ENCODE measurements at regions not wholly inside any gene's neighbourhood (a gene's known extent, or its start where the extent isn't known, plus 50 kb on each side); places are given as distances from the start of the nearest gene placed in this dataset.

DNA sequence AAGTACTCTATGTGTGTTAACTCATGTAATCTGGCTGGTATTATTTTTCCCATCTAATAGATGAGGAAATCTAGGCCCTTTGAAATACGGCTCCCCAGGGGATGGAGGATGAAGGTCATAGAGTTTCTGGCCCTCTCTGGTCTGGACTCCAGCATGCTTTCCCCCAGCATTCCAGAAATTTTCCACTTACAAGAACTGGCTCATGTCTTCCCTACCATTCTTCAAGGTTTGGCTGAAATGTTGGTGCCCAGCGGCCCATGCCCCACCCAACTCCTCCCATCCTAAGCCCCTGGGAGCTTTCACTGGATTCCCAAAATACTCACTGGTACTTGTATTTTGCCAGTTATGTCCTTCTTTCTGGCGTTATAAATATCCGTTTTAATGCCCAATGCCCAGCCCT, 237.5 kb upstream of the NLRP1 start:
- no peak for DNase-seq

DNA sequence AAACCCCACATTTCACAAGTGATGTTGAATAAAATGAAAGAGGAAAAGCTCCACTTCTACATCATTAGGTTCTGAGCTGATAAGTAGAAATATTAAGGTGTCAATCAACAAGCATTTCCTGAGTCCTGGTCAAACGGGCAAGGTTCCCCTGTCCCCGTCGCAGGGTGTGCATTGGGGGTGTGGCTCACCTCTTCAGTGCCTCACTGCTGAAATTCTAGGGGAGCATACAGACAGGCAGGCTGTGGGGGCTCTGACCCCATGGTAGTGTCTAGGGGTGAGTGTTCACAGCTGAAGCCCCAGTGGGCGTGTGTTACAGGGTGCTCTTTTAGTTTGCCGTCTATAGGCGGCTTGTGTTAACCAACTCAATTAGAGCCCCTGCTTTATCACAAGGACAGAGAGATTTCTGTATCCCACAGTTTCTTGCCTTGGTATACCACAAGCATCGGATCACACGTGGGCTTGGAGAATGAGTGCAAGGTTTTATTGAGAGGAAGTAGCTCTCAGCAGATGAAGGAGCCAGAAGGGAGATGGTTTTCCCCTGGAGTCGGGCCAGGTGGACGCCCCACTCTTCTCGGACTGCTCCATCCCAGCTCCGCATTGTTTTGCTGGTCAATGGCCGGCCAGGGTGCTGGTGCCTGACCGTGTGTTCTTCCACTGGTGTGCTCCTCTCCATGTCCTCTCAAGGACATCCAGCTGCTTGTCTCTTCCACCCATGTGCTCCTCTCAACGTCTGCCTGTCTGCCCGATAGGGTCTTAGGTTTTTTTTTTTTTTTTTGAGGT, 238.2 kb upstream of the NLRP1 start:
- DNase-seq, result no peak

DNA sequence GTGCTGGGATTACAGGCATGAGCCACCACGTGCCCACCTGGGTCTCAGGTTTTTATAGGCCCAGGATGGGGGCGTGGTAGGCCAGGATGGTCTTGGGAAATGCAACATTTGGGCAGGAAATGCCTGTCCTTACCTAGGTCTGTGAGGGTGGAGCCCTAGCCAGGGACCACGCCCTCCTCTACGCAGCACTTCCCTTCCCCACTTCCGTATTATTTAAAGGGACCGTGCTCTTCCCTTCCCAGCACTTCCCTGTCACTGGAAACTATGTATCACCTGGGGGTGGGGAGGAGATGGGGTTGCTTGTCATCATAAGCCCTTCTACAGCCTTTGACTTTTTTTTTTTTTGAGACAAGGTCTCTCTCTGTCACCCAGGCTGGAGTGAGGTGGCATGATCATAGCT, 238.9 kb upstream of the NLRP1 start:
- no peak for DNase-seq

DNA sequence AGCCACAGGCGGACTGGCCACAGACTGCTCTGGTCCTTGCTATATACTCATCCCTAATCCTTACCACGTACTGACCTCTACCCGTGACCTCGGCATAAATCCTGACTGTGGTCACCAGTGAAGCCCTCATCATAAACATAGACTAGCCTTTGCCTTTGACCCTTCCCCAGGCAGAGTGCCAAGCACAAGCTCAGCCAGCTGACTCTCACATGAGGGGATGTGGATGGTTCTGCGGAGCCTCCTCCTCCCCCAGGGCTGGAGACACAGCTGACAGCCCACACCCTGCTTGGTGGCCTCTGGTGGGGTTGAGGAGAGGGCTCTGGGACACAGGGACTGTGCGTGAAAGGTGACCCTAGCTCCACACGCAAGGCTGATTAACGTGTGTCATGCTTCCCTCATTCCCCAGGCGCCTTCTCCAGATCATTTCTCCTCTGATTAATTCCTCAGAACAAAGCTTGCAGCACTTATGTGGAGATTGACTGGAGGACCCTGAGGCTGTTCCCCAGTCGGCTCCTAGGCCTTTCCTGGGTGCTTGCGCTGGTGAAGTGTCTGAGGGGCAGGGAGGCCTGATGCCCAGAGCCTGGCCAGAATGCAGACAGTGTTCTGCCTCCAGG, 241.5 kb upstream of the NLRP1 start:
- no peak for DNase-seq

DNA sequence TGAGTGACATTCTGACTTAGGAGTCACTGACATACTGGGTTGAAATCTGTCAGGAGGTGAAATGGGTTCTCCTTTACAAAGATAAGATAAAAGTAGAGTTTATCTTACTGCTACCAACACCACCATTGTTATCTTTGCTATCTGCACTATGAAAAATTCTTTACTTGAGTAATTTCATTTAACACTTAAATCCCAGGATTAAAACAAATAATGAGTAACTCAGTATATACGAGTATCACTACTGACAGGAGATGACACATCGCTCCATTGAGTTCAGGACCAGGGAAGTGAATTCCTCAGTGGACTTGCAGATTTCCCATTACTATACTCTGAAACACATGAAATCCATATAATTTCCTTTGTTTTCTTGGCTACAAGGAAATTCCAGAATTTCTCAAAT, 242.1 kb upstream of the NLRP1 start:
- no peak for DNase-seq

DNA sequence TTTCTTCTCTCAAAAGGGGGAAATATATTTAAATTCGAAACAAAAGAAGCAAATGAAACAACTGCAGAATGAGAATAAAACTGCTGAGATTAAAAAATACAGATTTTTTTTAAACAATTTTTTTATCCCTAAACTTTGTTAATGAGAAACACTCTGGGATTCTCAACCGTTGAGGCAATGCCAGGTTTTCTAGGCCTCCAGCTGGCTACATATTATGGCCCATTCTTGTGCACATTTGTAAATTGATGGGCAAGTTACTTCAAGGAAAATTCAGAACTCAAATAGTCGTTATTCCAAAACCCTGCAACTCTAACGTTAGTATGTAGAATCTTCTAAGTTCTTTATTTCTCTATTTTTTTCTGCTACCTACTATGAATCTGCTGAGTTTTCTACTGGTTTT, 239.3 kb upstream of the WSCD1 start:
- DNase-seq, result no peak

DNA sequence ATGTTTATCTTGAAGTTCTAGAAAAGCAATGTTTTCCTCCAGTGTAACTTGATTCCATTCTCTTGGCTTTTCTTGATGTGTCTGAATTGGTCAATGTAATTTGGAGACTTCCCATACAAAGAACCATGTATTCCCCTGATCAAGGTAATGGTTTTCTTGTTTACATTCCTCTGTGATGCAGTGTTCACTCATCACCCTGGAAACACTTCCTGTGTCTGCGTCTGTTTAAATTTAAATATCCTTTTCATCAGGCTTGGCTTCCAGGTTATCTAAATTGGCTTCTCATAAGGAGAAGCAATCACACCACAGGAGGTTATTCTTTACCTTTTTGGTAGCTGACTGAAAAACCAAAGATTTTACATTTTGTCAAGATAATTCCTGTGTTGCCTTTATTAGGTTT, 237.3 kb upstream of the WSCD1 start:
- no peak for DNase-seq

DNA sequence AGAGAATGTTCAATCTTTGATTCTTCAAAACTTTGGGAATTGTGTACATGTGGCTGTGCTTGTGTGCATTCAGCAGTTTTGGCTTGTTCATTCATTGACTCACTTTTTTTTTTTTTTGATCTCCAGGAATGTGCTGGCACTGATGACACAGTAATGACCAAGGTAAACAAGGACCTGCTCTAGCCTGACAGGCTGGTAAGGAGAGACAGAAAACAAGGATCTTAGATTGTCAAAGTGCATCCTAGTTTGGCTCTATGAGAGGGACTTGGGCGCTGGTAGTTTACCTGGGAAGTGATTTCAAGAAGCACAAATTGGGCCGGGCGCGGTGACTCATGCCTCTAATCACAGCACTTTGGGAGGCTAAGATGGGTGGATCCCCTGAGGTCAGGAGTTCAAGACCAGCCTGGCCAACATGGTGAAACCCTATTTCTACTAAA, 233.1 kb upstream of the WSCD1 start:
- DNase-seq, result no peak

DNA sequence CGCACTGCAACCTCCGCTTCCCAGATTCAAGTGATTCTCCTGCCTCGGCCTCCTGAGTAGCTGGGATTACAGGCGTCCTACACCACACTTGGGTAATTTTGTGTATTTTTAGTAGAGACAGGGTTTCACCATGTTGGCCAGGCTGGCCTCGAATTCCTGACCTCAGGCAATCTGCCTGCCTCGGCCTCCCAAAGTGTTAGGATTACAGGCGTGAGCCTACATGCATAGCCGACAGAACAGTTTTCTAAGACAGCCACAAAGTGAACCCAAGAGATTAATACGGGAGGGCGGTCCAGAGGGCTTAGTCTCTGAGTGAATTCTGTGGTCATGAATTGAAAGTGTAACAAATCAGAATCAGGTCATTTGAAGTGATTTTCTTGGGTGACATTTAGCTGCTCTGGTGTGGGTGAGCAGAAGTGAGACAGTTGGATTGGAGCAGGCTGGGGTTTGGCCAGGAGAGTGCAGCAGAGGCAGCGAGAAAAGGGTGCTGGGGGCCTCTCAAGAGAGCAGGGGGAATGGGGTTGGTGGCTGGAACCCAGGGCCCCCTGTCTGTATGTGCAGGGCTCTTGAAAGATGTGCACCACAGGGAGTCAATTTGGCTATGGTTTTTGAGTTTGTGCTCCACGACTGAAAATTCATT, 231.4 kb upstream of the WSCD1 start:
- DNase-seq, result no peak

DNA sequence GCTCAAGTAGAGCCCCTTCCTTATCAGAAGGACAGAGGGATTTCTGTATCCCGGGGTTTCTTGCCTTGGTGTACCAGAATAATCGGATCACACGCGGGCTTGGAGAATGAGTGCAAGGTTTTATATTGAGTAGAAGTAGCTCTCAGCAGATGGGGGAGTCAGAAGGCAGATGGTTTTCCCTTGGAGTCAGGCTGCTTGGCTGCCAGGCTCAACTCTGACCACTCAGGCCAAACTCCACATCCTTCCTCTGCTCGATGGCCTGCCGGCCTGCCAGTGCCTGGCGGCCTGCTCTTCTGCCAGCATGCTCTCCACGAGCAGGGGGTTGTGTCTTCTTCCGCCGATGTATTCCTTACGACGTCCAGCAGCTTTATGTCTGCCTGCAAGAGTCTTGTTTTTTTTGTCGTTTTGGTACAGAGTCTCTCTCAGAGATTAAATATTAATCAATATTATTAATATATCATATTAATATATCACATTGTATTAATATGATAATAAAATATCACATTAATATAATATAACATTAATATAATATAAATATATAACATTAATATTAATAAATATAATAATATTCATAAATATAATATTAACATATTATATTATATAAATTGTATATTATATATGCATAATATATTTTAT, 229.2 kb upstream of the WSCD1 start:
- DNase-seq, result no peak

DNA sequence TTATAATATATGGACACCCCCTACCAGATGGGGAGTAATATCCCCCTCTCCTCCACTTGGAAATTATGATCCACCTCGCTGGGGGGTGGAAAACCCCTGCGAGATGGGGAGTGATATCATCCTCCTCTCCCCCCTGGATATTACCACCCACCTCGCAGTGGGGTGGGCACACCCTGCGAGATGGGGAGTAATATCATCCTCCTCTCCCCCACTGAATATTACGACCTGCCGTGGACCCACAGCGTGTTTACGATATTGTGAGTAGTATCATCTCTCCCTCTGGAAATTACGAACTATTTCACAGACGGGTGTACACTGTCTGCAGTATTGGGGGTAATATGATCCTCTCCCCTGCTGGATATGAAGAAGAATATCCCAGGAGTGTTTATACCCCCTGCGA, 228.3 kb upstream of the WSCD1 start:
- no peak for DNase-seq

DNA sequence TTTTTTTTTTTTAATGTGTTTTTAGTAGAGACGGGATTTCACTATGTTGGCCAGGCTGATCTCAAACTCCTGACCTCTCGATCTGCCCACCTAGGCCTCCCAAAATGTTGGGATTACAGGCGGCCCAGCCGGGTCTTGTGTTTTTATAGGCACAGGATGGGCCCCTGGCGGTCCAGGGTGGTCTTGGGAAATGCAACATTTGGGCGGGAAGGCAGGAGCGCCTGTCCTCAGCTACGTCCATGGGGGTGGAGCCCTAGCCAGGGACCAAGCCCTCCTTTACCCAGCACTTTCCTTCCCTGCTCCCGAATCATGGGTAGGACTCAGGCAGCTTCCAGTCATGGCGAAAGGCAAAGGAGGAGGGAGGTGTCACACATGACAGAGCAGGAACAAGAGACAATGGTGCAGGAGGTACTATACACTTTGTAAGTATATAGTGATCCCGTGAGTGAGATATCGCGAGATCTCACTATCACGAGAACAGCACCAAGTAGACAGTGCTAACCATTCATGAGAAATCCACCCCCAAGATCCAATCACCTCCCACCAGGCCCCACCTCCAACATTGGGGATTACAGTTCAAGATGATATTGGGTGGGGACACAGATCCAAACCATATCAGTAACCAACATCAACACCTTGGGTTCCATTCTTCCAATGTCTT, 226.7 kb upstream of the WSCD1 start:
- DNase-seq, result no peak

DNA sequence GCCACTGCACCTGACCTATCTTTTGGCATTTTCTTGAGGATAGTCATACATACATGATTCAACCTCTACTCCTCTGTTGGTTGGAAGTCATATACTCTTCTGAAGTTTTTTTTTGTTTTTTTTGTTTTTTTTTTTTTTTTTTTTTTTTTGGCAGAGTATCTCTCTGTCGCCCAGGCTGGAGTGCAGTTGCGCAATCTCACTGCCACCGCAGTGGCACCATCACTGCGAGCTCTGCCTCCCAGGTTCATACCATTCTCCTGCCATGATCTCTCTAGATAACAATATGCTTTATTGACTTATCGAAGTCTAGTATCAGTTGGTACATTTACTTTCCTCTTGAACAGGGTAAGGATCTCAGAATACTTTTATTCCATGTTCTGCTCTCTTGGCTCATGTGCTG, 224.2 kb upstream of the WSCD1 start:
- DNase-seq, result no peak

DNA sequence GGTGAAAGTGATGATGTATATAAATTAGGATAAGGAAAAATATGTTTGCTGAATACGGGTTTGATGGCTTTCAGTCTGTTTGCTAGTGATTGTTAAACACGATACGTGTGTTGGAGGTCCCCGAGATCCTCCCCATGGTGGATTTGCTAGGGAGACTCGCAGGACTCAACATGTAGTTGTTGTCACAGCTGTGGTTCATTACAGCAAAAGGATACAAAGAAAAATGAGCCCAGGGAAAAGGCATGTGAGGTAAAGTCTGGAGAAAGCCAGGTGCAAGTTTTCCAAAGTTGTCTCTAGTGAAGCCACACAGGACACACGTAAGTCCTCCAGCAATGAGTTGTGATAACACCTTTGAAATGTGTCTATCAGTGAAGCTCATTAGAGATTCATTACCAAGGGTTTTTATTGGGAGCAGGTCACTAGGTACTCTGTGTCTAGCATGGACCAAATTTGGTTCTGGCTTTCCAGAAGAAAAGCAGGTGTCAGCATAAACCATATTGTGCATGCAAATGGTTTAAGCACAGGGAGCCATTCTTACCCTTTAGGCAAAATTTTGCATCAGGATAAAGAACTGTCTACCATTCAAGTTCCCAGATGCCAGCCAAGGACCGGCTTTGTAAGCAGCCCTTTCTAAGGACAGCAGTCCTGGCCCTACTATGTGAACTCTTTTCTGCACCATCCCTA, 215.2 kb upstream of the WSCD1 start:
- no peak for DNase-seq

DNA sequence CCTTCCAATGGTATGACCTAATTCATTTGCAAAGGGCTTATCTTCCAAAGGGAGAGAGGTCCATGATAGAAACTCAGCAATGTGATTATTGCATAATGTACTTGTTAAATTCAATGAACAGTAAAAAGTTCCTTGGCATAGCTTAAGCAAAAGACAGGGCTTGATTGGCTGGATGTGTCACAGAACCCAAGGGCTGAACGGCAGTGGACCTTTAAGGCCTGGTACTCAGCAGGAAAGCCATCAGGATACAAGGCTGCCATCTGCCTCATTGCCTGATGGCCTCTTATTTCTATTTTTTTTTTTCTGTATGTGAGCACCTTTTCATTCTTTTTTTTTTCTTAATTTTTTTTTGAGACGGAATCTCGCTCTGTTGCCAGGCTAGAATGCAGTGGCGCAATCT, 208.9 kb upstream of the WSCD1 start:
- DNase-seq, result no peak

DNA sequence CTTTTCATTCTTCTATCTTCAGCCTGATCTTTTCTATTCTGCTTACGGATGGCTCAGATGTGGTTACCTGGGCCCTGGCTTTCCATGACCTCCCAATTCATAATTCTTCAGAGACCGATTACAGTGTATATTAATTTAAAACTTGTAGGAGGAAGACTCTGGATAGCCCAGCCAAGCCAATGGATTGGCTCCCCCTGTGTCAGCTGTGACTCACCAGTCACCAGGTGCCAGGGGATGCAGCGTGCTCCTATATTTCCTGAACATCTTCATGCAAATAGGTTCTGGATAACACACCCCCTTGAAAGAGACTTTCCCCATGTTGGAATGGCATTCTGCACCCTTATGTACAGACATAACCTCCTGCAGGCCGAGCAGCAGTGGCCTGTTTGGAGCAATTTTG, 208.3 kb upstream of the WSCD1 start:
- DNase-seq, result no peak

DNA sequence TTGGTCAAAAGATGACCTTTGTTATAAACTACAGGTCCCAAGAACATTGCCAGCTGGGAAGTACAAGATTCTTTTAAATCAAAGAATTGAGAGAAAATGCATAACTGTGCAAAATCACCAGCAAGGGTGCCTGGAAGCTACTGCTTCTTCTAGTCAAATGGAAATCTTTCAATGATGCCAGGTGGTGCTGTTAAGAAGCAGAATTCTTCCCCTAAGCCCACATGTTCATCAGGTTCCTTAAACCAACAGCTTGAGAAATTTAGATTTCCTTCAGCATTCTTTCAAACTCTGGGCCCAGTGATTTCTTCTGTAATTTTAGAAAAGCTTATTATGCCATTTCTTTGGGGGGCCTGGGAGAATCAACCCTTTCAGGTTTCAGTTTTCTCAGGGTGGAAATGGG, 207.8 kb upstream of the WSCD1 start:
- DNase-seq, result no peak

DNA sequence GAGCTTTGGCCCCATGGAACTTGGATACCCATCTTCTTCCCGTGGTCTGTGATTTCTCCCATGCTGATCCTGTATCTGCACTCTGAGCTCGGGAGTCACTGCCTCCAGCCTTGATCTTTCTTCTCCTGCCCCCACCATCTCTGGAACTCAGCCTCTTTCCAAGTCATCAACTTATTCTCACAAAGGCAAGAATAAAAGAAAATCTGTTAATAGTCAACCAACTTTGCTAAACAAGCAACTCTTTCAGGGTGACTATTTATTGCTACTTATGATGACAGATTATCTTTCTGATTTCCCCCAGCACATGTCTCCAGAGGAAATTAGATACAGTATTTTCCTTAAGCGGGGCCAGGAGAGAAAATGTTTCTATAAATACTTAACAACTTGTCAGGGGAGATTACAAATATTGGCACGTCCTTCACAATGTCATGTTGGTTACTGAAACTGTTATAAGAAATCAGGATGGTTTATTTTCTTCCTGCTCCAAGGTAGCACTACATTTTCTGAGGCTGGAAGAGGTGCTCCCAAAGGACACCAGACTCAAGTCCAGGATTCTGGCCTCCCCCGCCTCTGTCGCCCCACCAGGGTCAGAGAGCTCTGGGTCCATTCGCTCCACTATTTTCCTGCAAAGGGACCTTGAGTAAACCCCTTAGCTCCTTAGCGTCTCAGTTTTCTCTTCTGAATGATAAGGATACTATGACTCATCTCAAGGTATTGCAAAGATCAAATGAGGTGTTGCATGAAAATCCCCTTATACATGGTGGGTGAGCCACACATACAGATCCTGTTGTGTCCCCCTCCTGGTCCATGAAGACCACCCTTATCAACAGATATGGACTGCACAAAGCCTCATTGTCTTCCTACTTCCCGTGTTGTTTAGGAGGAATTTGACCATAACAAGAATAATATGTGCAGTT, 205.2 kb upstream of the WSCD1 start:
- DNase-seq, result no peak

DNA sequence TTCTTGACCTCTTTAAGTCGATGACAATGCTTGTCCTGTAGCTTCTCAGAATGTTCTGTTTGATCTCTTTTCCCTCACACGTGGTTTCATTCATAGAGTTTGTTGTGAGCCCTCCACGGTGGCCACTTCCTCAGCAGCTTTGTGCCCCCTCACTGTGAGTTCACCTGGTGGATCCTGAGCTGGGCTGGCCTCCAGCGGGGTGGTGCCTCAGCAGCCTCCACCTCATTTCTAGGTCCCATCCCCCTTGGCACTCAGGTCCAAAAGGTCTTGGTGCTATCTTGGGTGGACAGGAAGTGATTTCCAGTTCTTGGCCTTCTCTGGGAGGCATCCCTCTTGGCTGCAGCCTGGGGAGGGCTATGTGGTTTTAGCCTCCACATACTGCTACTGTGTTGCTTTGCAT, 203.2 kb upstream of the WSCD1 start:
- no peak for DNase-seq

DNA sequence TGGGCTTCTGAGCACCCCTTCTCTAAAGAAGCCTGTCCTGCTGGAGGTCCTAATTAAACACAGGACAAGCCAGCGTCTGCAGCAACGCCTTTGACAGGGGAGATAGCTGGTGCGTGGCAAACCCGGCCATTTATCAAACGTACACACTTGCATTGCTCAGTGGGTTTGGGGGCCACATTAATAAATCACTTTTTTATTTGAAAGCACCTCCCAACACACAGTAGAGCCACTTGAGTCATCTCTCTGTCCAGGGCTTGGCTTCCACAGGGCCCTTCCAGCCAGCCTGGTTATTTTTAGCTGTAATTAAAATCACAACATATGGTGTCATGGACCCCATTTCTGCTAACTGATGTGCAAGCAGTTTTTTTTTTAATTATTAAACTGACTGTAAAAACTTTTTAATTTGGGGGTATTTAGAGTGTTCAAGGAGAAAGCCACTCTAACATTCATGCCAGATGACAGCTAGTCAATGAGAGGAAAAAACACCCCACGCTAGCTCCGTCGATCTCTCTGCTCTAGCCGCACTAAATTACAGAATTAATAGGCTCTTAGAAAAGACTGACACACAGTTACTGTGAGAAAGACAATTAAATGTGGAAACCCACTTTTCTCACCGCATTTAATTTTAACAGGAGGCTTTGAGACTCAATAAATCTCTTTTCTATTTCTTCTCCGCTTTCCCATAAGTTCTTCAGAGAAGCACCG, 201.0 kb upstream of the WSCD1 start:
- DNase-seq, result no peak
